HEK293 (cell line): ENCODE measurements at regions not wholly inside any gene's neighbourhood (a gene's known extent, or its start where the extent isn't known, plus 50 kb on each side); places are given as distances from the start of the nearest gene placed in this dataset.
A peak's percentile ranks its signal among the peaks of the same experiment; 100 is the strongest.

ENCODE experiments used
- CTCF ChIA-PET: fragments of 350-600 bp; formaldehyde crosslinking; extraction: SDS; loops from one replicate; lab custom pipeline; 2021; ENCODE audit warnings: antibody characterized with exemption; lab: Yijun Ruan, JAX
- POLR2A ChIA-PET: fragments of 300-600 bp; formaldehyde crosslinking; extraction: SDS; loops from one replicate; lab custom pipeline; 2020; ENCODE audit warnings: antibody characterized with exemption, inconsistent platforms; lab: Yijun Ruan, JAX
- H3K27ac ChIP-seq: fragments of 200-500 bp; sonication (Bioruptor generic); 2 replicates; pipeline ENCODE4 v1.5.1; 2014; ENCODE audit warnings: low read depth, low read length, control low read depth, inconsistent platforms; ENCODE audit errors: extremely low read depth
- H3K36me3 ChIP-seq, 2 experiments: fragments of 200-500 bp in 1 of 2; sonication (Bioruptor generic) in 1 of 2; 1 replicate in 1 of 2; 2 replicates in 1 of 2; pipeline ENCODE4 v1.5.1; 2014 to 2017; ENCODE audit warnings: inconsistent platforms in 2 of 2, low read length in 2 of 2; ENCODE audit not compliant: control insufficient read depth in 2 of 2, insufficient read depth in 1 of 2
- H3K4me1 ChIP-seq: fragments of 200-500 bp; sonication (Bioruptor generic); 2 replicates; pipeline ENCODE4 v1.5.1; 2014; ENCODE audit warnings: mild to moderate bottlenecking, low read length, inconsistent platforms; ENCODE audit not compliant: control insufficient read depth, insufficient read depth
- H3K4me3 ChIP-seq: 2 replicates; pipeline ENCODE4 v1.5.1; 2011; ENCODE audit warnings: low read depth, mild to moderate bottlenecking, control low read depth, low read length, moderate library complexity
- H3K9me3 ChIP-seq: fragments of 200-500 bp; sonication (Bioruptor generic); 2 replicates; pipeline ENCODE4 v1.5.1; 2014; ENCODE audit warnings: low read depth, low read length, inconsistent platforms; ENCODE audit not compliant: control insufficient read depth, insufficient read depth
- GLIS1 ChIP-seq: fragments of 450-650 bp; formaldehyde crosslinking; IDR thresholded peaks from 2 replicates; pipeline ENCODE4 v1.5.1; 2016; ENCODE audit warnings: missing biosample characterization, missing genetic modification characterization
- HOXD13 ChIP-seq: sonication (generic); formaldehyde crosslinking; IDR thresholded peaks from 2 replicates; pipeline ENCODE4 v1.8.0; 2022; ENCODE audit warnings: missing genetic modification reagents, borderline replicate concordance
- KLF1 ChIP-seq: fragments of 450-650 bp; formaldehyde crosslinking; IDR thresholded peaks from 2 replicates; pipeline ENCODE4 v1.5.1; 2016; ENCODE audit warnings: missing biosample characterization, missing genetic modification characterization
- PATZ1 ChIP-seq: fragments of 450-650 bp; formaldehyde crosslinking; IDR thresholded peaks from 2 replicates; pipeline ENCODE4 v1.5.1; 2016; ENCODE audit warnings: missing biosample characterization, missing genetic modification characterization
- REST ChIP-seq: fragments of 450-650 bp; formaldehyde crosslinking; IDR thresholded peaks from 2 replicates; pipeline ENCODE4 v1.5.1; 2016; ENCODE audit warnings: missing biosample characterization, missing genetic modification characterization
- TRIM28 ChIP-seq: IDR thresholded peaks from 2 replicates; pipeline ENCODE4 v1.6.1; 2011; ENCODE audit warnings: low read length, control low read depth, borderline replicate concordance
- ZBTB26 ChIP-seq: fragments of 450-650 bp; formaldehyde crosslinking; optimal IDR thresholded peaks from 2 replicates; pipeline ENCODE3; 2016; ENCODE audit warnings: missing biosample characterization, mild to moderate bottlenecking, missing genetic modification characterization
- ZBTB44 ChIP-seq: fragments of 450-650 bp; IDR thresholded peaks from 2 replicates; pipeline ENCODE4 v1.5.1; 2018; ENCODE audit warnings: missing biosample characterization, mild to moderate bottlenecking, missing genetic modification characterization
- ZBTB48 ChIP-seq: fragments of 450-650 bp; formaldehyde crosslinking; IDR thresholded peaks from 2 replicates; pipeline ENCODE4 v1.5.1; 2016; ENCODE audit warnings: missing biosample characterization, missing genetic modification characterization
- ZBTB8A ChIP-seq: fragments of 450-650 bp; formaldehyde crosslinking; IDR thresholded peaks from 2 replicates; pipeline ENCODE4 v1.5.1; 2016; ENCODE audit warnings: missing biosample characterization, missing genetic modification characterization
- ZEB2 ChIP-seq: fragments of 450-650 bp; formaldehyde crosslinking; IDR thresholded peaks from 2 replicates; pipeline ENCODE4 v1.5.1; 2016; ENCODE audit warnings: missing biosample characterization, missing genetic modification characterization
- ZFHX2 ChIP-seq: fragments of 450-650 bp; formaldehyde crosslinking; conservative IDR thresholded peaks from 2 replicates; pipeline ENCODE4 v1.5.1; 2016; ENCODE audit warnings: missing biosample characterization, missing genetic modification characterization
- ZIC2 ChIP-seq: fragments of 450-650 bp; formaldehyde crosslinking; IDR thresholded peaks from 2 replicates; pipeline ENCODE4 v1.5.1; 2016; ENCODE audit warnings: missing biosample characterization, missing genetic modification characterization
- ZNF114 ChIP-seq: fragments of 450-650 bp; formaldehyde crosslinking; IDR thresholded peaks from 2 replicates; pipeline ENCODE4 v1.5.0; 2017; ENCODE audit warnings: missing biosample characterization, missing genetic modification characterization
- ZNF16 ChIP-seq: fragments of 450-650 bp; formaldehyde crosslinking; IDR thresholded peaks from 2 replicates; pipeline ENCODE4 v1.5.1; 2016; ENCODE audit warnings: low read depth, missing biosample characterization, missing genetic modification characterization
- ZNF169 ChIP-seq: fragments of 450-650 bp; formaldehyde crosslinking; IDR thresholded peaks from 2 replicates; pipeline ENCODE4 v1.5.1; 2016; ENCODE audit warnings: missing biosample characterization, missing genetic modification characterization
- ZNF24 ChIP-seq: fragments of 450-650 bp; formaldehyde crosslinking; IDR thresholded peaks from 2 replicates; pipeline ENCODE4 v1.5.1; 2016; ENCODE audit warnings: missing biosample characterization, missing genetic modification characterization
- ZNF354C ChIP-seq: fragments of 450-650 bp; formaldehyde crosslinking; IDR thresholded peaks from 2 replicates; pipeline ENCODE4 v1.5.1; 2016; ENCODE audit warnings: missing biosample characterization, missing genetic modification characterization, low read depth, borderline replicate concordance
- ZNF37A ChIP-seq: fragments of 450-650 bp; IDR thresholded peaks from 2 replicates; pipeline ENCODE4 v1.5.1; 2018; ENCODE audit warnings: missing biosample characterization, missing genetic modification characterization
- ZNF426 ChIP-seq: fragments of 450-650 bp; formaldehyde crosslinking; IDR thresholded peaks from 2 replicates; pipeline ENCODE4 v1.5.1; 2017; ENCODE audit warnings: missing biosample characterization, missing genetic modification characterization, mild to moderate bottlenecking, inconsistent platforms, moderate library complexity
- ZNF560 ChIP-seq: fragments of 450-650 bp; formaldehyde crosslinking; IDR thresholded peaks from 2 replicates; pipeline ENCODE4 v1.5.1; 2017; ENCODE audit warnings: missing biosample characterization, missing genetic modification characterization, borderline replicate concordance
- ZNF623 ChIP-seq: fragments of 450-650 bp; formaldehyde crosslinking; IDR thresholded peaks from 2 replicates; pipeline ENCODE4 v1.5.1; 2016; ENCODE audit warnings: missing biosample characterization, missing genetic modification characterization
- ZNF629 ChIP-seq: fragments of 450-650 bp; formaldehyde crosslinking; IDR thresholded peaks from 2 replicates; pipeline ENCODE4 v1.5.1; 2017; ENCODE audit warnings: missing biosample characterization, missing genetic modification characterization
- ZNF660 ChIP-seq: fragments of 450-650 bp; IDR thresholded peaks from 2 replicates; pipeline ENCODE4 v1.5.1; 2018; ENCODE audit warnings: missing biosample characterization, mild to moderate bottlenecking, missing genetic modification characterization
- ZNF777 ChIP-seq: fragments of 450-650 bp; formaldehyde crosslinking; IDR thresholded peaks from 2 replicates; pipeline ENCODE4 v1.5.1; 2017; ENCODE audit warnings: missing biosample characterization, missing genetic modification characterization, borderline replicate concordance
- ZNF792 ChIP-seq: fragments of 450-650 bp; formaldehyde crosslinking; IDR thresholded peaks from 2 replicates; pipeline ENCODE4 v1.5.1; 2016; ENCODE audit warnings: missing biosample characterization, missing genetic modification characterization

- peak overlapping the region; percentile 76 for H3K27ac ChIP-seq
- H3K36me3 ChIP-seq = no peaks in the 10 kb centered on the region
- H3K4me3 ChIP-seq = no peak overlapping the region
- POLR2A ChIA-PET = no interaction called here
- H3K9me3 ChIP-seq = no peaks in the 10 kb centered on the region
- CTCF ChIA-PET = interaction anchor here (0.5 to 1.5 kb wide), 3 partner anchors 163 to 328 kb away, joined by 3 to 13 read pairs (median 5); no protein-coding TSS in a partner anchor
- H3K4me1 ChIP-seq = peaks cover 46% of the 10 kb centered on the region
- TF ChIP-seq ZBTB48 (no peak), ZBTB26 (tag by site-specific recombination) (peak; percentile 9), ZNF623 (tag by site-specific recombination) (peak; percentile 83), KLF1 (tag by site-specific recombination) (0 out of 2 replicates have a peak, but pooled peaks have one; percentile 9), ZNF16 (tag by site-specific recombination) (no peak), ZNF169 (tag by site-specific recombination) (no peak), ZNF792 (tag by site-specific recombination) (no peak)
- TF ChIP-seq, all 188 proteins: peak for 3
Measured at GRCh38 chr1:228899421-228899956, 164.2 kb downstream of the RHOU start.

- ChIA-PET POLR2A (interaction anchor here (0.6 to 0.7 kb wide), 2 partner anchors 101 to 644 kb away, joined by 3 to 5 read pairs; no protein-coding TSS in a partner anchor), CTCF (interaction anchor here (0.5 to 1.5 kb wide), 5 partner anchors 164 to 328 kb away, joined by 3 to 13 read pairs (median 4); no protein-coding TSS in a partner anchor)
- H3K27ac ChIP-seq = peak overlapping the region; percentile 76
- peaks cover 46% of the 10 kb centered on the region for H3K4me1 ChIP-seq
- H3K9me3 ChIP-seq = no peaks in the 10 kb centered on the region
- no peaks in the 10 kb centered on the region for H3K36me3 ChIP-seq
- H3K4me3 ChIP-seq = no peak overlapping the region
- TF ChIP-seq KLF1 (tag by site-specific recombination) (peak; percentile 56), GLIS1 (tag by site-specific recombination) (peak; percentile 98), ZNF426 (no peak), PATZ1 (tag by site-specific recombination) (peak; percentile 37), ZNF560 (tag by site-specific recombination) (no peak), ZFHX2 (tag by site-specific recombination) (peak; percentile 85), ZNF777 (tag by site-specific recombination) (no peak), TRIM28 (peak; percentile 62; the same call in 1 of the 2 replicates), ZNF24 (tag by site-specific recombination) (0 out of 2 replicates have a peak, but pooled peaks have one; percentile 31), HOXD13 (CRISPR knock-in tag) (no peak), ZBTB44 (tag by site-specific recombination) (0 out of 2 replicates have a peak, but pooled peaks have one; percentile 10), ZNF114 (tag by site-specific recombination) (no peak), ZNF354C (tag by site-specific recombination) (no peak), ZBTB8A (tag by site-specific recombination) (peak; percentile 33), ZEB2 (tag by site-specific recombination) (no peak), ZIC2 (tag by site-specific recombination) (peak; percentile 92), ZNF37A (tag by site-specific recombination) (no peak), REST (tag by site-specific recombination) (no peak), ZNF629 (tag by site-specific recombination) (peak; percentile 62), ZNF660 (peak; percentile 15; the same call in 1 of the 2 replicates)
Measured at GRCh38 chr1:228900099-228900885, 165.0 kb downstream of the RHOU start.
